ENCODE measurements at regions not wholly inside any gene's neighbourhood (a gene's known extent, or its start where the extent isn't known, plus 50 kb on each side); places are given as distances from the start of the nearest gene placed in this dataset.

- intact Hi-C loops (cut with DNase I), result no loop called here
These were observed 336.3 kb downstream of the TMEM121 start for GRCh38 chr14:105862581-105863239.

GRCh38 chr14:105863296-105864108, 337.1 kb downstream of the TMEM121 start:
- Histone ChIP-seq H3K9me3 (ENCODE audit: control insufficient read depth, low read length) (no peaks in the 10 kb centered on the region), H3K27ac (ENCODE audit: low read depth in 1 of 2, low read length in 2 of 2) (no peak overlapping the region), H3K36me3 (ENCODE audit: control insufficient read depth in 1 of 2, insufficient read depth in 2 of 2, low read length in 1 of 2) (no peaks in the 10 kb centered on the region), H3K4me3 (ENCODE audit: low read length in 2 of 2) (no peak overlapping the region), H3K27me3 (ENCODE audit: control insufficient read depth in 1 of 2, insufficient read depth in 2 of 2, low read length in 1 of 2) (no peaks in the 10 kb centered on the region), H3K4me1 (ENCODE audit: control insufficient read depth in 1 of 2, insufficient read depth in 2 of 2, low read length in 2 of 2) (no peaks in the 10 kb centered on the region)
- 85 to 88% methylated on average over 25 of the region's 25 CpGs for WGBS, 2 donors
- intact Hi-C loops (cut with DNase I), result no loop called here
- DNase-seq (peak; percentile 35 to 59), ATAC-seq (ENCODE audit: low FRiP score) (no peak)

More at GRCh38 chr14:105862581-105863239, 336.3 kb downstream of the TMEM121 start:
- Histone ChIP-seq H3K27me3 (ENCODE audit: control insufficient read depth in 1 of 2, insufficient read depth in 2 of 2, low read length in 1 of 2) (no peaks in the 10 kb centered on the region), H3K27ac (ENCODE audit: low read depth in 1 of 2, low read length in 2 of 2) (no peak overlapping the region), H3K4me3 (ENCODE audit: low read length in 2 of 2) (no peak overlapping the region), H3K9me3 (ENCODE audit: control insufficient read depth, low read length) (no peaks in the 10 kb centered on the region), H3K4me1 (ENCODE audit: control insufficient read depth in 1 of 2, insufficient read depth in 2 of 2, low read length in 2 of 2) (no peaks in the 10 kb centered on the region), H3K36me3 (ENCODE audit: control insufficient read depth in 1 of 2, insufficient read depth in 2 of 2, low read length in 1 of 2) (no peaks in the 10 kb centered on the region)
- peak; percentile 33 to 63 for DNase-seq
- 74 to 79% methylated on average over 20 of the region's 20 CpGs for WGBS, 2 donors
- ATAC-seq (ENCODE audit: low FRiP score), result no peak

DNA sequence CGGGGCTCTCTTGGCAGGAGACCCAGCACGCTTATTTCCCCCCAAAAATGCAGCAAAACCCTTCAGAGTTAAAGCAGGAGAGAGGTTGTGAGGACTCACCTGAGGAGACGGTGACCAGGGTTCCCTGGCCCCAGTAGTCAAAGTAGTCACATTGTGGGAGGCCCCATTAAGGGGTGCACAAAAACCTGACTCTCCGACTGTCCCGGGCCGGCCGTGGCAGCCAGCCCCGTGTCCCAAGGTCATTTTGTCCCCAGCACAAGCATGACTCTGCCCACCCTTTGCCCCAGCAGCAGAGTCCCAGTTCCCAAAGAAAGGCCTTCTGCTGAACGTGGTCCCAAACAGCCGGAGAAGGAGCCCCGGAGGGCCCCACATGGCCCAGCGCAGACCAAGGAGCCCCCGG, 337.7 kb downstream of the TMEM121 start:
- H3K27ac ChIP-seq (ENCODE audit: low read depth in 1 of 2, low read length in 2 of 2), result no peak overlapping the region
- H3K36me3 ChIP-seq (ENCODE audit: control insufficient read depth in 1 of 2, insufficient read depth in 2 of 2, low read length in 1 of 2), result no peaks in the 10 kb centered on the region
- H3K9me3 ChIP-seq (ENCODE audit: control insufficient read depth, low read length), result no peaks in the 10 kb centered on the region
- no peak overlapping the region for H3K4me3 ChIP-seq (ENCODE audit: low read length in 2 of 2)
- no peaks in the 10 kb centered on the region for H3K4me1 ChIP-seq (ENCODE audit: control insufficient read depth in 1 of 2, insufficient read depth in 2 of 2, low read length in 2 of 2)
- peak; percentile 7 to 46 for DNase-seq
- no peaks in the 10 kb centered on the region for H3K27me3 ChIP-seq (ENCODE audit: control insufficient read depth in 1 of 2, insufficient read depth in 2 of 2, low read length in 1 of 2)
- no peak for ATAC-seq (ENCODE audit: low FRiP score)
- intact Hi-C loops (cut with DNase I), result no loop called here
- WGBS, 2 donors, result 83 to 87% methylated on average over 13 of the region's 13 CpGs

DNA sequence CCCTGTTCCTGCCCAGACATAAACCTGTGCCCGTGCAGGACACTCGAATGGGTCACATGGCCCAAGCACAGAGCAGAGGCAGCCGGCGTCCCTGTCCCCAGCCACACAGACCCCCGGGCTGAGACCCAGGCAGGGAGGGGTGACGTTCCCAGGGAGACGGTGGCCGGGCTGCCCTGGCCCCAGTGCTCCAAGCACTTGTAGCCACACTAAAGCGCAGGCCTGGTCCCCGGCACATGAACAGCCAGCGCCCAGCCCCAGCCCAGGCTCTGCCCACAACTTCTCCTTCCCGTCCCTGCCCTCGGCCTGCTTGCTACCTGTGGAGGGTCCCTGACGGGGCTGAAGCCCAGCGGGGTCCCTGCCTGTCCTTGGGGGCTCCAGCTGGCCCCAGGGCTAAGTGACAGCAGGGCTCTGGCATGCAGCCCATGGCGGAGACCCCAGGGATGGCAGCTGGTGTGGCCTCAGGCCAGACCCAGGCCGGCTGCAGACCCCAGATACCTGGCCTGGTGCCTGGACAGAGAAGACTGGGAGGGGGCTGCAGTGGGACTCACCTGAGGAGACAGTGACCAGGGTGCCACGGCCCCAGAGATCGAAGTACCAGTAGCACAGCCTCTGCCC, 338.4 kb downstream of the TMEM121 start:
- Histone ChIP-seq H3K27ac (ENCODE audit: low read depth in 1 of 2, low read length in 2 of 2) (no peak overlapping the region), H3K4me1 (ENCODE audit: control insufficient read depth in 1 of 2, insufficient read depth in 2 of 2, low read length in 2 of 2) (no peaks in the 10 kb centered on the region), H3K27me3 (ENCODE audit: control insufficient read depth in 1 of 2, insufficient read depth in 2 of 2, low read length in 1 of 2) (no peaks in the 10 kb centered on the region), H3K4me3 (ENCODE audit: low read length in 2 of 2) (no peak overlapping the region), H3K9me3 (ENCODE audit: control insufficient read depth, low read length) (no peaks in the 10 kb centered on the region), H3K36me3 (ENCODE audit: control insufficient read depth in 1 of 2, insufficient read depth in 2 of 2, low read length in 1 of 2) (no peaks in the 10 kb centered on the region)
- intact Hi-C loops (cut with DNase I), result no loop called here
- ATAC-seq (ENCODE audit: low FRiP score) (peak; percentile 21), DNase-seq (peak; percentile 38 to 61)
- 75 to 84% methylated on average over 16 to 19 of the region's 19 CpGs for WGBS, 2 donors

- Histone ChIP-seq H3K36me3 (ENCODE audit: control insufficient read depth in 1 of 2, insufficient read depth in 2 of 2, low read length in 1 of 2) (no peaks in the 10 kb centered on the region), H3K9me3 (ENCODE audit: control insufficient read depth, low read length) (no peaks in the 10 kb centered on the region), H3K27me3 (ENCODE audit: control insufficient read depth in 1 of 2, insufficient read depth in 2 of 2, low read length in 1 of 2) (no peaks in the 10 kb centered on the region), H3K27ac (ENCODE audit: low read depth in 1 of 2, low read length in 2 of 2) (no peak overlapping the region), H3K4me1 (ENCODE audit: control insufficient read depth in 1 of 2, insufficient read depth in 2 of 2, low read length in 2 of 2) (no peaks in the 10 kb centered on the region), H3K4me3 (ENCODE audit: low read length in 2 of 2) (no peak overlapping the region)
- intact Hi-C loops (cut with DNase I), result no loop called here
- peak; percentile 32 to 52 for DNase-seq
- ATAC-seq (ENCODE audit: low FRiP score), result no peak
- WGBS, 2 donors, result 76 to 79% methylated on average over 15 of the region's 15 CpGs
These were observed 339.0 kb downstream of the TMEM121 start for GRCh38 chr14:105865266-105865903.

- peak; percentile 46 to 57 for DNase-seq
- 87 to 92% methylated on average over 32 of the region's 32 CpGs for WGBS, 2 donors
- ATAC-seq (ENCODE audit: low FRiP score), result no peak
These were observed 339.8 kb downstream of the TMEM121 start for GRCh38 chr14:105865904-105866840.

DNA sequence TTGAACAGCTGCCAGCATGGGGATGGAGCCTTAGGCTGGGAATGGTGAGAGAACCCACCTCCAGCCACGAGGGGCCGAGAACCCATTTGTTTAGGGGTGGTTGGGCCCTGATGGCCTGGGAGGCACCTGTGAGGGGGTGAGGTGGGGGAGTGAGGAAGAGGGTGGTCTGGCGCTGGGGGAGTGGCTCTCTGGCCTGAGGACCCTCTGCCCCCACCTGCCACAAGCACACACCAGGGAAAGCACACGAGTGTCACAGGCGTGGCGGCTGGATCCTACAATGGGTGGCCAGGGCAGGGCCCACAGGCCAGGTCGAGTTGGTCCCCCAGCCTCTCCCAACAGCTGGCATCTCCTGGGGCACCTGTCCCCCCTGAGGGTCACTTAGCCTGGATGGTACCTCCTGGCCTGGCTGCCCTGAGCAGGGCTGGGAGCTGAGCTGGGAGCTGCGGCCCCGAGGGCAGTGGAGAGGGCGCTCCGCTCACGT, 340.5 kb downstream of the TMEM121 start:
- intact Hi-C loops (cut with DNase I), result no loop called here
- WGBS, 2 donors, result 89 to 91% methylated on average over 11 to 12 of the region's 12 CpGs
- DNase-seq, result peak in 1 of 2 donors; percentile 33
- no peak overlapping the region for H3K4me3 ChIP-seq (ENCODE audit: low read length in 2 of 2)
- no peaks in the 10 kb centered on the region for H3K27me3 ChIP-seq (ENCODE audit: control insufficient read depth in 1 of 2, insufficient read depth in 2 of 2, low read length in 1 of 2)
- H3K27ac ChIP-seq (ENCODE audit: low read depth in 1 of 2, low read length in 2 of 2), result no peak overlapping the region
- no peaks in the 10 kb centered on the region for H3K4me1 ChIP-seq (ENCODE audit: control insufficient read depth in 1 of 2, insufficient read depth in 2 of 2, low read length in 2 of 2)
- no peaks in the 10 kb centered on the region for H3K9me3 ChIP-seq (ENCODE audit: control insufficient read depth, low read length)
- no peaks in the 10 kb centered on the region for H3K36me3 ChIP-seq (ENCODE audit: control insufficient read depth in 1 of 2, insufficient read depth in 2 of 2, low read length in 1 of 2)
- ATAC-seq (ENCODE audit: low FRiP score), result no peak

More at GRCh38 chr14:105865904-105866840, 339.8 kb downstream of the TMEM121 start:
- Histone ChIP-seq H3K36me3 (ENCODE audit: control insufficient read depth in 1 of 2, insufficient read depth in 2 of 2, low read length in 1 of 2) (no peaks in the 10 kb centered on the region), H3K4me1 (ENCODE audit: control insufficient read depth in 1 of 2, insufficient read depth in 2 of 2, low read length in 2 of 2) (no peaks in the 10 kb centered on the region), H3K9me3 (ENCODE audit: control insufficient read depth, low read length) (no peaks in the 10 kb centered on the region), H3K27me3 (ENCODE audit: control insufficient read depth in 1 of 2, insufficient read depth in 2 of 2, low read length in 1 of 2) (no peaks in the 10 kb centered on the region), H3K27ac (ENCODE audit: low read depth in 1 of 2, low read length in 2 of 2) (no peak overlapping the region), H3K4me3 (ENCODE audit: low read length in 2 of 2) (no peak overlapping the region)
- intact Hi-C loops (cut with DNase I), result no loop called here
